SK-N-SH (cell line): ENCODE measurements at regions not wholly inside any gene's neighbourhood (a gene's known extent, or its start where the extent isn't known, plus 50 kb on each side); places are given as distances from the start of the nearest gene placed in this dataset.
A peak's percentile ranks its signal among the peaks of the same experiment; 100 is the strongest.
"Not testable (repeated sequence)": the region's sequence is repeated elsewhere in the genome, so short reads cannot be mapped to it uniquely, and the experiment has no call there.

Experiments used
- CTCF ChIA-PET: fragments of 300-600, 350-600 bp; formaldehyde crosslinking; extraction: SDS; loops from one replicate; lab custom pipeline; 2021; lab: Yijun Ruan, JAX
- POLR2A ChIA-PET: fragments of 350-600 bp; sonication (Branson Sonifier 250); formaldehyde crosslinking; extraction: SDS; loops from one replicate; lab custom pipeline; 2020; ENCODE audit warnings: antibody characterized with exemption, inconsistent platforms; lab: Yijun Ruan, JAX
- DNase-seq: peaks from one replicate; pipeline ENCODE4 v3.0.0; 2012
- H2AFZ ChIP-seq: fragments of 200-600 bp; sonication (generic); 2 replicates; pipeline ENCODE4 v1.8.1; 2016; ENCODE audit warnings: antibody characterized with exemption, mild to moderate bottlenecking, low read depth
- H3F3A ChIP-seq: fragments of 200-600 bp; sonication (generic); replicated peaks from 2 replicates; pipeline ENCODE3; 2016; ENCODE audit warnings: antibody characterized with exemption, mild to moderate bottlenecking; ENCODE audit not compliant: insufficient read depth
- H3K27ac ChIP-seq, 2 experiments: fragments of 200-500 bp in 1 of 2; fragments of 200-600 bp in 1 of 2; sonication (Bioruptor generic) in 1 of 2; sonication (generic), shearing (Covaris generic) in 1 of 2; 2 replicates each; pipeline versions ENCODE4 v1.5.1 to v1.6.1; 2014 to 2016; ENCODE audit warnings: low read depth in 2 of 2, inconsistent platforms in 1 of 2, low read length in 1 of 2, mild to moderate bottlenecking in 1 of 2, mixed read lengths in 1 of 2
- H3K27me3 ChIP-seq: fragments of 200-600 bp; sonication (generic), shearing (Covaris generic); 2 replicates; pipeline ENCODE4 v1.6.1; 2016; ENCODE audit warnings: mixed run types; ENCODE audit not compliant: insufficient read depth
- H3K36me3 ChIP-seq, 2 experiments: fragments of 200-500 bp in 1 of 2; fragments of 200-600 bp in 1 of 2; sonication (Bioruptor generic) in 1 of 2; sonication (generic) in 1 of 2; replicated peaks in 1 of 2; 2 replicates each; pipeline versions ENCODE3 to v1.5.1; 2014 to 2016; ENCODE audit warnings: low read length in 1 of 2, mild to moderate bottlenecking in 1 of 2; ENCODE audit not compliant: insufficient read depth in 2 of 2, control insufficient read depth in 1 of 2
- H3K4me1 ChIP-seq, 2 experiments: fragments of 200-500 bp in 1 of 2; fragments of 200-600 bp in 1 of 2; sonication (Bioruptor generic) in 1 of 2; sonication (generic), shearing (Covaris generic) in 1 of 2; 2 replicates each; pipeline versions ENCODE4 v1.5.1 to v1.6.1; 2014 to 2016; ENCODE audit warnings: low read depth in 1 of 2, low read length in 1 of 2, mixed run types in 1 of 2; ENCODE audit not compliant: insufficient read depth in 2 of 2, control insufficient read depth in 1 of 2
- H3K4me2 ChIP-seq: fragments of 200-600 bp; sonication (generic), shearing (Covaris generic); 2 replicates; pipeline ENCODE4 v1.6.1; 2017; ENCODE audit warnings: mixed run types
- H3K4me3 ChIP-seq, 2 experiments: fragments of 200-500 bp in 1 of 2; fragments of 200-600 bp in 1 of 2; sonication (Bioruptor generic) in 1 of 2; sonication (generic), shearing (Covaris generic) in 1 of 2; 2 replicates each; pipeline versions ENCODE4 v1.5.1 to v1.8.1; 2014 to 2016; ENCODE audit warnings: low read depth in 2 of 2, inconsistent platforms in 1 of 2, low read length in 1 of 2, mild to moderate bottlenecking in 1 of 2, mixed read lengths in 1 of 2, moderate library complexity in 1 of 2
- H3K79me2 ChIP-seq: fragments of 200-600 bp; sonication (generic); 2 replicates; pipeline ENCODE4 v1.8.1; 2017; ENCODE audit warnings: mild to moderate bottlenecking; ENCODE audit not compliant: insufficient read depth
- H3K9ac ChIP-seq: fragments of 200-600 bp; sonication (generic); 2 replicates; pipeline ENCODE4 v1.6.1; 2017; ENCODE audit warnings: mixed run types
- H3K9me2 ChIP-seq: fragments of 200-600 bp; sonication (generic); 2 replicates; pipeline ENCODE4 v1.6.1; 2017; ENCODE audit warnings: mixed run types
- H3K9me3 ChIP-seq: fragments of 200-600 bp; sonication (generic); 2 replicates; pipeline ENCODE4 v1.6.1; 2017; ENCODE audit warnings: mixed run types, mild to moderate bottlenecking, moderate library complexity
- H4K20me1 ChIP-seq: fragments of 200-600 bp; sonication (generic); 2 replicates; pipeline ENCODE4 v1.6.1; 2017; ENCODE audit warnings: mild to moderate bottlenecking, mixed run types; ENCODE audit not compliant: insufficient read depth
- CTCF ChIP-seq: fragments of 200-600 bp; sonication (generic); IDR thresholded peaks from 2 replicates; pipeline ENCODE4 v1.6.1; 2017; ENCODE audit warnings: antibody characterized with exemption, mild to moderate bottlenecking, moderate library complexity
- EP300 ChIP-seq, 2 experiments: IDR thresholded peaks; 2 replicates each; pipeline versions ENCODE4 v1.4.0 to v1.6.1; 2012; ENCODE audit warnings: borderline replicate concordance in 1 of 2, low read depth in 1 of 2, low read length in 1 of 2
- FOSL2 ChIP-seq: IDR thresholded peaks from 2 replicates; pipeline ENCODE4 v1.4.0; 2012; ENCODE audit warnings: low read depth, mild to moderate bottlenecking, moderate library complexity, borderline replicate concordance
- FOXM1 ChIP-seq: IDR thresholded peaks from 2 replicates; pipeline ENCODE4 v1.4.0; 2012; ENCODE audit warnings: low read depth, mild to moderate bottlenecking
- GABPA ChIP-seq: IDR thresholded peaks from 2 replicates; pipeline ENCODE4 v1.4.0; 2012; ENCODE audit warnings: low read depth, mild to moderate bottlenecking
- GATA2 ChIP-seq: sonication (generic); formaldehyde crosslinking; IDR thresholded peaks from 2 replicates; pipeline ENCODE4 v1.5.0; 2020; ENCODE audit warnings: mild to moderate bottlenecking, missing genetic modification reagents
- JUND ChIP-seq: IDR thresholded peaks from 2 replicates; pipeline ENCODE4 v1.4.0; 2012
- MAX ChIP-seq: IDR thresholded peaks from 2 replicates; pipeline ENCODE4 v1.4.0; 2012; ENCODE audit warnings: low read depth
- NFIC ChIP-seq: IDR thresholded peaks from 2 replicates; pipeline ENCODE4 v1.4.0; 2012; ENCODE audit warnings: borderline replicate concordance
- NRF1 ChIP-seq: IDR thresholded peaks from 2 replicates; pipeline ENCODE4 v1.6.1; 2012; ENCODE audit warnings: low read depth, mild to moderate bottlenecking, low read length
- RAD21 ChIP-seq: IDR thresholded peaks from 2 replicates; pipeline ENCODE4 v1.6.1; 2012; ENCODE audit warnings: mild to moderate bottlenecking, low read length
- RFX5 ChIP-seq: IDR thresholded peaks from 2 replicates; pipeline ENCODE4 v1.6.1; 2012; ENCODE audit warnings: mild to moderate bottlenecking, improper control_type of control experiment, low read length
- RXRA ChIP-seq: IDR thresholded peaks from 2 replicates; pipeline ENCODE4 v1.4.0; 2012; ENCODE audit warnings: low read depth, mild to moderate bottlenecking, borderline replicate concordance
- SIN3A ChIP-seq: IDR thresholded peaks from 2 replicates; pipeline ENCODE4 v1.6.1; 2012; ENCODE audit warnings: low read depth, mild to moderate bottlenecking, low read length, moderate library complexity, borderline replicate concordance
- SMC3 ChIP-seq: IDR thresholded peaks from 2 replicates; pipeline ENCODE4 v1.6.1; 2012; ENCODE audit warnings: low read depth, low read length, improper control_type of control experiment
- TAF1 ChIP-seq: IDR thresholded peaks from 2 replicates; pipeline ENCODE4 v1.6.1; 2012; ENCODE audit warnings: low read depth, mild to moderate bottlenecking, low read length, moderate library complexity, borderline replicate concordance
- TCF12 ChIP-seq: IDR thresholded peaks from 2 replicates; pipeline ENCODE4 v1.4.0; 2012
- TEAD4 ChIP-seq: IDR thresholded peaks from 2 replicates; pipeline ENCODE4 v1.4.0; 2012; ENCODE audit warnings: mild to moderate bottlenecking, borderline replicate concordance; ENCODE audit not compliant: insufficient read depth
- YY1 ChIP-seq: IDR thresholded peaks from 2 replicates; pipeline ENCODE4 v1.4.0; 2012; ENCODE audit warnings: low read depth, mild to moderate bottlenecking
- WGBS: methylation state at CpG from one replicate; pipeline ENCODE4 v1.1.6; 2017; ENCODE audit warnings: low lambda C conversion rate; 5-methylcytosine and 5-hydroxymethylcytosine counted together
- TF ChIP-seq, protein P1 (sequence below): IDR thresholded peaks from 2 replicates; pipeline ENCODE4 v1.4.0; 2012; ENCODE audit warnings: low read depth, borderline replicate concordance
- TF ChIP-seq, protein P2 (sequence below): IDR thresholded peaks from 2 replicates; pipeline ENCODE4; 2012

GRCh38 chr12:107515446-107515958, 170.1 kb upstream of the PWP1 start:
- peak overlapping the region; percentile 24; the same call in 1 of the 2 replicates for H3K9ac ChIP-seq
- ChIA-PET POLR2A (no interaction called here), CTCF (no interaction called here)
- no peak overlapping the region; a peak in 1 of 4 replicates for H3K4me3 ChIP-seq
- H3K27me3 ChIP-seq: no peaks in the 10 kb centered on the region
- H3K4me2 ChIP-seq: peak overlapping the region; percentile 62
- WGBS: 4% methylated on average over 2 of the region's 2 CpGs
- no peak for DNase-seq
- no peaks in the 10 kb centered on the region for H4K20me1 ChIP-seq
- H3F3A ChIP-seq: peaks cover 25% of the 10 kb centered on the region
- H3K27ac ChIP-seq: peak overlapping the region in 1 of 2 experiments; percentile 81; a peak in 2 of 4 replicates
- peak overlapping the region; percentile 21; the same call in 1 of the 2 replicates for H2AFZ ChIP-seq
- H3K79me2 ChIP-seq: no peaks in the 10 kb centered on the region
- no peaks in the 10 kb centered on the region for H3K9me3 ChIP-seq
- TF ChIP-seq JUND (peak; percentile 73), GABPA (no peak), TAF1 (no peak), TCF12 (peak; percentile 63), NFIC (peak; percentile 78), TEAD4 (0 out of 2 replicates have a peak, but pooled peaks have one; percentile 17), SIN3A (peak; percentile 51; the same call in 1 of the 2 replicates), RXRA (peak; percentile 28; the same call in 1 of the 2 replicates), FOSL2 (peak; percentile 78; the same call in 1 of the 2 replicates), NRF1 (no peak), RFX5 (no peak), EP300 (IDR thresholded peaks at IDR 0.05; ENCODE audit: borderline replicate concordance in 1 of 2, low read depth in 1 of 2, low read length in 1 of 2) (peak in 1 of 2 experiments; percentile 41; a peak in 1 of 4 replicates), RAD21 (no peak), MAX (no peak), SMC3 (no peak), GATA2 (no peak), YY1 (no peak; the same call in 1 of the 2 replicates), FOXM1 (no peak), CTCF (no peak)
- TF ChIP-seq, protein P1, sequence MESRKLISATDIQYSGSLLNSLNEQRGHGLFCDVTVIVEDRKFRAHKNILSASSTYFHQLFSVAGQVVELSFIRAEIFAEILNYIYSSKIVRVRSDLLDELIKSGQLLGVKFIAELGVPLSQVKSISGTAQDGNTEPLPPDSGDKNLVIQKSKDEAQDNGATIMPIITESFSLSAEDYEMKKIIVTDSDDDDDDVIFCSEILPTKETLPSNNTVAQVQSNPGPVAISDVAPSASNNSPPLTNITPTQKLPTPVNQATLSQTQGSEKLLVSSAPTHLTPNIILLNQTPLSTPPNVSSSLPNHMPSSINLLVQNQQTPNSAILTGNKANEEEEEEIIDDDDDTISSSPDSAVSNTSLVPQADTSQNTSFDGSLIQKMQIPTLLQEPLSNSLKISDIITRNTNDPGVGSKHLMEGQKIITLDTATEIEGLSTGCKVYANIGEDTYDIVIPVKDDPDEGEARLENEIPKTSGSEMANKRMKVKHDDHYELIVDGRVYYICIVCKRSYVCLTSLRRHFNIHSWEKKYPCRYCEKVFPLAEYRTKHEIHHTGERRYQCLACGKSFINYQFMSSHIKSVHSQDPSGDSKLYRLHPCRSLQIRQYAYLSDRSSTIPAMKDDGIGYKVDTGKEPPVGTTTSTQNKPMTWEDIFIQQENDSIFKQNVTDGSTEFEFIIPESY: no peak
- TF ChIP-seq, protein P2, sequence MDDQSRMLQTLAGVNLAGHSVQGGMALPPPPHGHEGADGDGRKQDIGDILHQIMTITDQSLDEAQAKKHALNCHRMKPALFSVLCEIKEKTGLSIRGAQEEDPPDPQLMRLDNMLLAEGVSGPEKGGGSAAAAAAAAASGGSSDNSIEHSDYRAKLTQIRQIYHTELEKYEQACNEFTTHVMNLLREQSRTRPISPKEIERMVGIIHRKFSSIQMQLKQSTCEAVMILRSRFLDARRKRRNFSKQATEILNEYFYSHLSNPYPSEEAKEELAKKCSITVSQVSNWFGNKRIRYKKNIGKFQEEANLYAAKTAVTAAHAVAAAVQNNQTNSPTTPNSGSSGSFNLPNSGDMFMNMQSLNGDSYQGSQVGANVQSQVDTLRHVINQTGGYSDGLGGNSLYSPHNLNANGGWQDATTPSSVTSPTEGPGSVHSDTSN: peak; percentile 85
- no peaks in the 10 kb centered on the region for H3K36me3 ChIP-seq
- H3K4me1 ChIP-seq: peaks cover 0 to 14% of the 10 kb centered on the region in 2 experiments; a peak in 1 of 4 replicates
- H3K9me2 ChIP-seq: no peaks in the 10 kb centered on the region

GRCh38 chr12:107517816-107518215, 167.8 kb upstream of the PWP1 start:
- H3K79me2 ChIP-seq, H3K27ac ChIP-seq, H3K9me3 ChIP-seq, H3K36me3 ChIP-seq, H3K4me2 ChIP-seq, H3K9me2 ChIP-seq, H4K20me1 ChIP-seq, DNase-seq, H3K4me3 ChIP-seq, H2AFZ ChIP-seq, H3K9ac ChIP-seq, CTCF ChIA-PET, H3K27me3 ChIP-seq, POLR2A ChIA-PET: not testable (repeated sequence)
- WGBS: 70% methylated on average over 4 of the region's 4 CpGs
- peaks cover 25% of the 10 kb centered on the region for H3F3A ChIP-seq
- peaks cover 0 to 14% of the 10 kb centered on the region in 2 experiments; a peak in 1 of 4 replicates for H3K4me1 ChIP-seq
